Activated T-helper 1 cell treated with anti-CD3 and anti-CD28 coated beads, Interleukin-12 subunit alpha, Interleukin-12 subunit beta, Interleukin-2, Interleukin-4 antibody, amounts not matched to agents 30 ng/mL and 10 ng/mL and 1 ng/mL, durations not matched to agents 14 hours and 24 hours and 36 hours (primary cell): ENCODE measurements at regions not wholly inside any gene's neighbourhood (a gene's known extent, or its start where the extent isn't known, plus 50 kb on each side); places are given as distances from the start of the nearest gene placed in this dataset.

ENCODE experiments used
- DNase-seq: peaks from one replicate; pipeline ENCODE4 v3.0.0; 2021; ENCODE audit warnings: low spot score
- H3K27ac Mint-ChIP-seq: one replicate; pipeline ENCODE4 v1.8.0; 2021; ENCODE audit warnings: mild to moderate bottlenecking, mixed read lengths
- H3K27me3 Mint-ChIP-seq: one replicate; pipeline ENCODE4 v1.8.0; 2022; ENCODE audit warnings: mild to moderate bottlenecking, moderate library complexity, mixed read lengths; ENCODE audit not compliant: insufficient read depth
- H3K36me3 Mint-ChIP-seq: one replicate; pipeline ENCODE4 v1.8.0; 2021; ENCODE audit warnings: low read depth, mixed read lengths
- H3K4me1 Mint-ChIP-seq: one replicate; pipeline ENCODE4 v1.8.0; 2021; ENCODE audit warnings: low read depth, mixed read lengths
- H3K4me3 Mint-ChIP-seq: one replicate; pipeline ENCODE4 v1.8.0; 2021; ENCODE audit warnings: mild to moderate bottlenecking, moderate library complexity, mixed read lengths
- H3K9me3 Mint-ChIP-seq: one replicate; pipeline ENCODE4 v1.8.0; 2021; ENCODE audit warnings: mixed read lengths
- intact Hi-C: fragments of 100-400 bp; cut with micrococcal nuclease; formaldehyde crosslinking; loops from one replicate; pipeline ENCODE4 v1.15.1; 2024

GRCh38 chr2:78439122-78439521 lies 586.4 kb upstream of the REG3G start:
- no peak for DNase-seq
- H3K36me3 Mint-ChIP-seq, result no peaks in the 10 kb centered on the region
- no peak overlapping the region for H3K27ac Mint-ChIP-seq
- H3K4me1 Mint-ChIP-seq, result no peaks in the 10 kb centered on the region
- no peaks in the 10 kb centered on the region for H3K27me3 Mint-ChIP-seq
- intact Hi-C loops, result no loop called here
- peaks cover 3% of the 10 kb centered on the region for H3K9me3 Mint-ChIP-seq
- no peak overlapping the region for H3K4me3 Mint-ChIP-seq

- H3K4me3 Mint-ChIP-seq, result no peak overlapping the region
- H3K4me1 Mint-ChIP-seq, result no peaks in the 10 kb centered on the region
- peaks cover 20% of the 10 kb centered on the region for H3K9me3 Mint-ChIP-seq
- intact Hi-C loops, result no loop called here
- H3K36me3 Mint-ChIP-seq, result no peaks in the 10 kb centered on the region
- DNase-seq, result no peak
- H3K27me3 Mint-ChIP-seq, result no peaks in the 10 kb centered on the region
- H3K27ac Mint-ChIP-seq, result no peak overlapping the region
Observed at GRCh38 chr2:78455586-78455985, 569.9 kb upstream of the REG3G start.

- intact Hi-C loops, result no loop called here
- no peak for DNase-seq
- Mint-ChIP-seq H3K9me3 (peaks cover 24% of the 10 kb centered on the region), H3K27ac (no peak overlapping the region), H3K4me3 (no peak overlapping the region), H3K36me3 (no peaks in the 10 kb centered on the region), H3K27me3 (no peaks in the 10 kb centered on the region), H3K4me1 (no peaks in the 10 kb centered on the region)
Observed at GRCh38 chr2:78457269-78457668, 568.2 kb upstream of the REG3G start.

GRCh38 chr2:78465707-78466106 lies 559.8 kb upstream of the REG3G start:
- no peak for DNase-seq
- Mint-ChIP-seq H3K4me3 (no peak overlapping the region), H3K4me1 (no peaks in the 10 kb centered on the region), H3K27ac (no peak overlapping the region), H3K36me3 (no peaks in the 10 kb centered on the region), H3K9me3 (peaks cover 24% of the 10 kb centered on the region), H3K27me3 (no peaks in the 10 kb centered on the region)
- intact Hi-C loops, result no loop called here

GRCh38 chr2:78476619-78477229 lies 548.8 kb upstream of the REG3G start:
- Mint-ChIP-seq H3K36me3 (no peaks in the 10 kb centered on the region), H3K27me3 (no peaks in the 10 kb centered on the region)

GRCh38 chr2:78486565-78486964 lies 538.9 kb upstream of the REG3G start:
- intact Hi-C loops, result no loop called here
- H3K36me3 Mint-ChIP-seq, result no peaks in the 10 kb centered on the region
- no peak for DNase-seq
- no peak overlapping the region for H3K4me3 Mint-ChIP-seq
- no peak overlapping the region for H3K27ac Mint-ChIP-seq
- H3K4me1 Mint-ChIP-seq, result no peaks in the 10 kb centered on the region
- H3K27me3 Mint-ChIP-seq, result no peaks in the 10 kb centered on the region
- H3K9me3 Mint-ChIP-seq, result peaks cover 10% of the 10 kb centered on the region

More at GRCh38 chr2:78476619-78477229, 548.8 kb upstream of the REG3G start:
- intact Hi-C loops, result no loop called here
- Mint-ChIP-seq H3K4me1 (no peaks in the 10 kb centered on the region), H3K27ac (no peak overlapping the region), H3K9me3 (peaks cover 7% of the 10 kb centered on the region), H3K4me3 (no peak overlapping the region)
- DNase-seq, result no peak

GRCh38 chr2:78498125-78498524 lies 527.4 kb upstream of the REG3G start:
- H3K4me1 Mint-ChIP-seq, result no peaks in the 10 kb centered on the region
- H3K36me3 Mint-ChIP-seq, result no peaks in the 10 kb centered on the region
- no peak for DNase-seq
- peaks cover 46% of the 10 kb centered on the region for H3K9me3 Mint-ChIP-seq
- intact Hi-C loops, result no loop called here
- no peak overlapping the region for H3K4me3 Mint-ChIP-seq
- no peaks in the 10 kb centered on the region for H3K27me3 Mint-ChIP-seq
- no peak overlapping the region for H3K27ac Mint-ChIP-seq

- Mint-ChIP-seq H3K27ac (no peak overlapping the region), H3K27me3 (no peaks in the 10 kb centered on the region), H3K9me3 (peaks cover 59% of the 10 kb centered on the region), H3K36me3 (no peaks in the 10 kb centered on the region), H3K4me3 (no peak overlapping the region), H3K4me1 (no peaks in the 10 kb centered on the region)
- DNase-seq, result no peak
- intact Hi-C loops, result no loop called here
Observed at GRCh38 chr2:78506301-78506700, 519.2 kb upstream of the REG3G start.

GRCh38 chr2:78521938-78522337 lies 503.6 kb upstream of the REG3G start:
- Mint-ChIP-seq H3K27me3 (no peaks in the 10 kb centered on the region), H3K4me3 (no peak overlapping the region), H3K9me3 (peaks cover 17% of the 10 kb centered on the region), H3K27ac (no peak overlapping the region), H3K36me3 (no peaks in the 10 kb centered on the region), H3K4me1 (no peaks in the 10 kb centered on the region)
- no peak for DNase-seq
- intact Hi-C loops, result no loop called here

- H3K36me3 Mint-ChIP-seq, result no peaks in the 10 kb centered on the region
- H3K27ac Mint-ChIP-seq, result no peak overlapping the region
- intact Hi-C loops, result no loop called here
- no peaks in the 10 kb centered on the region for H3K9me3 Mint-ChIP-seq
- H3K4me1 Mint-ChIP-seq, result no peaks in the 10 kb centered on the region
- no peak overlapping the region for H3K4me3 Mint-ChIP-seq
- H3K27me3 Mint-ChIP-seq, result no peaks in the 10 kb centered on the region
- DNase-seq, result no peak
Observed at GRCh38 chr2:78532762-78533379, 492.6 kb upstream of the REG3G start.

GRCh38 chr2:78535395-78535794 lies 490.1 kb upstream of the REG3G start:
- Mint-ChIP-seq H3K27me3 (no peaks in the 10 kb centered on the region), H3K4me3 (no peak overlapping the region), H3K4me1 (no peaks in the 10 kb centered on the region), H3K27ac (no peak overlapping the region), H3K9me3 (peaks cover 15% of the 10 kb centered on the region), H3K36me3 (no peaks in the 10 kb centered on the region)
- intact Hi-C loops, result no loop called here
- no peak for DNase-seq

GRCh38 chr2:78538322-78538721 lies 487.2 kb upstream of the REG3G start:
- no peak for DNase-seq
- H3K36me3 Mint-ChIP-seq, result no peaks in the 10 kb centered on the region
- H3K27me3 Mint-ChIP-seq, result no peaks in the 10 kb centered on the region
- peaks cover 25% of the 10 kb centered on the region for H3K9me3 Mint-ChIP-seq
- H3K4me1 Mint-ChIP-seq, result no peaks in the 10 kb centered on the region
- H3K27ac Mint-ChIP-seq, result no peak overlapping the region
- H3K4me3 Mint-ChIP-seq, result no peak overlapping the region
- intact Hi-C loops, result no loop called here

- Mint-ChIP-seq H3K27me3 (no peaks in the 10 kb centered on the region), H3K27ac (no peak overlapping the region)
Observed at GRCh38 chr2:78540255-78540654, 485.2 kb upstream of the REG3G start.

GRCh38 chr2:78541088-78541450 lies 484.4 kb upstream of the REG3G start:
- H3K9me3 Mint-ChIP-seq, result peaks cover 38% of the 10 kb centered on the region
- H3K36me3 Mint-ChIP-seq, result no peaks in the 10 kb centered on the region
- H3K27ac Mint-ChIP-seq, result no peak overlapping the region
- no peak for DNase-seq
- H3K4me3 Mint-ChIP-seq, result no peak overlapping the region
- no peaks in the 10 kb centered on the region for H3K4me1 Mint-ChIP-seq
- no peaks in the 10 kb centered on the region for H3K27me3 Mint-ChIP-seq
- intact Hi-C loops, result no loop called here

More at GRCh38 chr2:78540255-78540654, 485.2 kb upstream of the REG3G start:
- Mint-ChIP-seq H3K9me3 (peaks cover 31% of the 10 kb centered on the region), H3K4me1 (no peaks in the 10 kb centered on the region), H3K36me3 (no peaks in the 10 kb centered on the region), H3K4me3 (no peak overlapping the region)
- intact Hi-C loops, result no loop called here
- DNase-seq, result no peak
